ENCODE measurements at regions not wholly inside any gene's neighbourhood (a gene's known extent, or its start where the extent isn't known, plus 50 kb on each side); places are given as distances from the start of the nearest gene placed in this dataset.

- ChIA-PET CTCF (no interaction called here), RAD21 (ENCODE audit: unreplicated experiment) (no interaction called here), SMC1A (ENCODE audit: uncharacterized antibody, unreplicated experiment) (no interaction called here), POLR2A (no interaction called here)
- FAIRE-seq, result no peak
- Histone ChIP-seq H3K27me3 (replicated peaks in 1 of 2; ENCODE audit: control insufficient read depth in 2 of 2, insufficient read depth in 2 of 2, low read length in 1 of 2) (peaks cover 12 to 27% of the 10 kb centered on the region in 2 experiments), H3K4me1 (ENCODE audit: control insufficient read depth, insufficient read depth, low read length) (no peaks in the 10 kb centered on the region), H3K79me2 (ENCODE audit: control insufficient read depth, insufficient read depth, low read length) (no peaks in the 10 kb centered on the region), H3K9ac (ENCODE audit: control insufficient read depth, insufficient read depth, low read length) (no peak overlapping the region), H3K36me3 (ENCODE audit: control insufficient read depth in 2 of 2, insufficient read depth in 2 of 2, low read length in 1 of 2) (no peaks in the 10 kb centered on the region), H2AFZ (ENCODE audit: control insufficient read depth, low read depth, low read length) (no peak overlapping the region), H3K4me2 (ENCODE audit: control insufficient read depth, insufficient read depth) (no peak overlapping the region), H4K20me1 (ENCODE audit: control insufficient read depth, insufficient read depth) (no peaks in the 10 kb centered on the region), H3K27ac (ENCODE audit: control insufficient read depth, insufficient read depth) (no peak overlapping the region), H3K4me3 (no peak overlapping the region), H3K9me3 (replicated peaks; ENCODE audit: control insufficient read depth, insufficient read depth, low read length) (no peaks in the 10 kb centered on the region; the same call in 2 of the 3 replicates)
- intact Hi-C loops (cut with micrococcal nuclease; ENCODE audit: unreplicated experiment) (no loop called here), in situ Hi-C loops (cut with MboI) (no loop called here)
- no peak for ATAC-seq
- DNase-seq (ENCODE audit: low read depth, low spot score), result no peak
- no TSS peak for BruUV-seq (replicated peaks)
- TF ChIP-seq DPF2 (IDR thresholded peaks at IDR 0.05) (no peak), MLLT1 (IDR thresholded peaks at IDR 0.05) (no peak), KLF5 (IDR thresholded peaks at IDR 0.05; ENCODE audit: partially characterized antibody) (no peak), BCLAF1 (IDR thresholded peaks at IDR 0.05) (no peak), MYB (IDR thresholded peaks at IDR 0.05; ENCODE audit: borderline replicate concordance, low read depth, low read length) (no peak), ATF3 (IDR thresholded peaks at IDR 0.05; ENCODE audit: borderline replicate concordance, extremely low read depth, low read depth, low read length) (no peak), ZZZ3 (IDR thresholded peaks at IDR 0.05; ENCODE audit: control insufficient read depth, insufficient read length, low read depth) (no peak), HDAC6 (IDR thresholded peaks at IDR 0.05; ENCODE audit: unreplicated experiment) (no peak), ZNF274 (IDR thresholded peaks at IDR 0.05; ENCODE audit: insufficient read depth, insufficient read length) (no peak), CBX5 (IDR thresholded peaks at IDR 0.05; ENCODE audit: low read depth) (no peak), RBBP5 (conservative IDR thresholded peaks at IDR 0.05) (no peak), TCF3 (IDR thresholded peaks at IDR 0.05; ENCODE audit: borderline replicate concordance, insufficient read depth, low read depth, low read length) (no peak), JUND (IDR thresholded peaks at IDR 0.05; ENCODE audit: low read depth, low read length) (no peak), SUZ12 (IDR thresholded peaks at IDR 0.05; ENCODE audit: unreplicated experiment) (no peak), YBX1 (IDR thresholded peaks at IDR 0.05) (no peak), CREB1 (IDR thresholded peaks at IDR 0.05; ENCODE audit: low read depth) (no peak), CREM (IDR thresholded peaks at IDR 0.05; ENCODE audit: low read depth) (no peak), NBN (IDR thresholded peaks at IDR 0.05) (no peak), ESRRA (IDR thresholded peaks at IDR 0.05; ENCODE audit: low read length) (no peak), IRF3 (IDR thresholded peaks at IDR 0.05) (no peak)
- WGBS (ENCODE audit: insufficient coverage, insufficient replicate concordance, low lambda C conversion rate, missing lambda C conversion rate), result 35% methylated on average over 28 of the region's 30 CpGs
These were observed 417.0 kb upstream of the ESRRG start for GRCh38 chr1:217140041-217140901.

Measured in GM12878 (cell line).